ENCODE measurements at regions not wholly inside any gene's neighbourhood (a gene's known extent, or its start where the extent isn't known, plus 50 kb on each side); places are given as distances from the start of the nearest gene placed in this dataset.

- H3K4me3 ChIP-seq (replicated peaks; ENCODE audit: insufficient read depth, low read length), result no peak overlapping the region
- no peak for TF ChIP-seq GABPA (IDR thresholded peaks at IDR 0.05; ENCODE audit: low read depth)
- TF ChIP-seq POLR2AphosphoS5 (IDR thresholded peaks at IDR 0.05; ENCODE audit: low read depth), result no peak
- no peak for TF ChIP-seq SPI1 (IDR thresholded peaks at IDR 0.05; ENCODE audit: borderline replicate concordance, low read depth)
- TF ChIP-seq REST (IDR thresholded peaks at IDR 0.05; ENCODE audit: insufficient replicate concordance, low read depth), result no peak
- TF ChIP-seq CTCF (IDR thresholded peaks at IDR 0.05; ENCODE audit: insufficient read depth, low read length), result no peak
- no peak overlapping the region for H3K27ac ChIP-seq (replicated peaks)
- DNase-seq (ENCODE audit: low read depth in 1 of 2, low spot score in 1 of 2), result no peak
- no peaks in the 10 kb centered on the region for H3K27me3 ChIP-seq (ENCODE audit: insufficient read depth, poor library complexity, severe bottlenecking)
Measured at GRCh38 chr3:13218541-13218908, 145.3 kb upstream of the IQSEC1 start.

GRCh38 chr3:13217736-13218540, 144.7 kb upstream of the IQSEC1 start:
- H3K27ac ChIP-seq (replicated peaks), result no peak overlapping the region
- TF ChIP-seq POLR2AphosphoS5 (IDR thresholded peaks at IDR 0.05; ENCODE audit: low read depth) (no peak), SPI1 (IDR thresholded peaks at IDR 0.05; ENCODE audit: borderline replicate concordance, low read depth) (no peak), GABPA (IDR thresholded peaks at IDR 0.05; ENCODE audit: low read depth) (no peak)
- DNase-seq (ENCODE audit: low read depth in 1 of 2, low spot score in 1 of 2), result no peak
- H3K27me3 ChIP-seq (ENCODE audit: insufficient read depth, poor library complexity, severe bottlenecking), result no peaks in the 10 kb centered on the region
- no peak overlapping the region for H3K4me3 ChIP-seq (replicated peaks; ENCODE audit: insufficient read depth, low read length)

- no peaks in the 10 kb centered on the region for H3K27me3 ChIP-seq (ENCODE audit: insufficient read depth, poor library complexity, severe bottlenecking)
- DNase-seq (ENCODE audit: low read depth in 1 of 2, low spot score in 1 of 2), result no peak
- no peak for TF ChIP-seq POLR2AphosphoS5 (IDR thresholded peaks at IDR 0.05; ENCODE audit: low read depth)
- no peak for TF ChIP-seq REST (IDR thresholded peaks at IDR 0.05; ENCODE audit: insufficient replicate concordance, low read depth)
- no peak for TF ChIP-seq SPI1 (IDR thresholded peaks at IDR 0.05; ENCODE audit: borderline replicate concordance, low read depth)
- H3K4me3 ChIP-seq (replicated peaks; ENCODE audit: insufficient read depth, low read length), result no peak overlapping the region
- H3K27ac ChIP-seq (replicated peaks), result no peak overlapping the region
Measured at GRCh38 chr3:13217253-13217652, 144.0 kb upstream of the IQSEC1 start.

- TF ChIP-seq POLR2AphosphoS5 (IDR thresholded peaks at IDR 0.05; ENCODE audit: low read depth), result no peak
- TF ChIP-seq CTCF (IDR thresholded peaks at IDR 0.05; ENCODE audit: insufficient read depth, low read length), result no peak
- TF ChIP-seq GABPA (IDR thresholded peaks at IDR 0.05; ENCODE audit: low read depth), result no peak
- no peak for TF ChIP-seq SPI1 (IDR thresholded peaks at IDR 0.05; ENCODE audit: borderline replicate concordance, low read depth)
- H3K27me3 ChIP-seq (ENCODE audit: insufficient read depth, poor library complexity, severe bottlenecking), result peaks cover 2% of the 10 kb centered on the region
- no peak overlapping the region for H3K4me3 ChIP-seq (replicated peaks; ENCODE audit: insufficient read depth, low read length)
- H3K27ac ChIP-seq (replicated peaks), result no peak overlapping the region
- DNase-seq (ENCODE audit: low read depth in 1 of 2, low spot score in 1 of 2), result no peak
Measured at GRCh38 chr3:13215940-13216546, 142.8 kb upstream of the IQSEC1 start.

All from HL-60 (cell line).